Hepatocyte (in vitro differentiated cells): ENCODE measurements at regions not wholly inside any gene's neighbourhood (a gene's known extent, or its start where the extent isn't known, plus 50 kb on each side); places are given as distances from the start of the nearest gene placed in this dataset.

ENCODE experiments used
- DNase-seq: peaks from one replicate; pipeline ENCODE4 v3.0.0-alpha.2; 2016; ENCODE audit warnings: low spot score
- H2AFZ ChIP-seq: fragments of 200-600 bp; sonication (generic); 2 replicates; pipeline ENCODE4 v1.6.0; 2016; ENCODE audit warnings: antibody characterized with exemption, mild to moderate bottlenecking
- H3K27ac ChIP-seq: fragments of 200-600 bp; sonication (generic); 2 replicates; pipeline ENCODE4 v1.5.1; 2016; ENCODE audit warnings: mild to moderate bottlenecking
- H3K27me3 ChIP-seq: fragments of 200-600 bp; sonication (generic); 2 replicates; pipeline ENCODE4 v1.6.1; 2016
- H3K36me3 ChIP-seq: fragments of 200-600 bp; sonication (generic); replicated peaks from 2 replicates; pipeline ENCODE4 v1.5.1; 2016; ENCODE audit warnings: low read depth; ENCODE audit not compliant: insufficient read depth
- H3K4me1 ChIP-seq: fragments of 200-600 bp; sonication (generic); 2 replicates; pipeline ENCODE4 v1.5.1; 2016; ENCODE audit warnings: mild to moderate bottlenecking, moderate library complexity; ENCODE audit not compliant: insufficient read depth
- H3K4me2 ChIP-seq: fragments of 200-600 bp; sonication (generic); 2 replicates; pipeline ENCODE4 v1.6.0; 2016
- H3K4me3 ChIP-seq: fragments of 200-600 bp; sonication (generic); 2 replicates; pipeline ENCODE4 v1.5.1; 2016; ENCODE audit warnings: mild to moderate bottlenecking
- H3K79me2 ChIP-seq: fragments of 200-600 bp; sonication (generic); 2 replicates; pipeline ENCODE4 v1.6.0; 2017; ENCODE audit warnings: mild to moderate bottlenecking
- H3K9me2 ChIP-seq: fragments of 200-600 bp; sonication (generic); replicated peaks from 2 replicates; pipeline ENCODE4 v1.6.0; 2017; ENCODE audit warnings: mild to moderate bottlenecking; ENCODE audit not compliant: insufficient read depth
- H3K9me3 ChIP-seq: fragments of 200-600 bp; sonication (generic); 2 replicates; pipeline ENCODE4 v1.5.1; 2016; ENCODE audit warnings: low read depth, mild to moderate bottlenecking
- H4K20me1 ChIP-seq: fragments of 200-600 bp; sonication (generic); 2 replicates; pipeline ENCODE4 v1.6.0; 2016; ENCODE audit warnings: mild to moderate bottlenecking; ENCODE audit not compliant: insufficient read depth, poor library complexity, severe bottlenecking
- CTCF ChIP-seq: fragments of 200-600 bp; sonication (generic); IDR thresholded peaks from 2 replicates; pipeline ENCODE4 v1.5.1; 2016; ENCODE audit warnings: antibody characterized with exemption, mild to moderate bottlenecking; ENCODE audit not compliant: poor library complexity
- EZH2 ChIP-seq: fragments of 200-600 bp; sonication (generic); IDR thresholded peaks from 2 replicates; pipeline ENCODE4 v1.6.1; 2016; ENCODE audit warnings: antibody characterized with exemption, mild to moderate bottlenecking, borderline replicate concordance
- EZH2phosphoT487 ChIP-seq: fragments of 200-600 bp; sonication (generic); IDR thresholded peaks from one replicate; pipeline ENCODE4 v1.6.1; 2018; ENCODE audit warnings: antibody characterized with exemption, mild to moderate bottlenecking, low read depth, moderate library complexity; ENCODE audit not compliant: unreplicated experiment, severe bottlenecking
- WGBS: methylation state at CpG from one replicate; pipeline ENCODE4 v1.1.6; 2016; ENCODE audit warnings: low lambda C conversion rate; ENCODE audit errors: missing lambda C conversion rate; 5-methylcytosine and 5-hydroxymethylcytosine counted together

- no peaks in the 10 kb centered on the region for H3K9me2 ChIP-seq
- no peaks in the 10 kb centered on the region for H3K9me3 ChIP-seq
- H3K27me3 ChIP-seq = no peaks in the 10 kb centered on the region
- H2AFZ ChIP-seq = no peak overlapping the region
- H4K20me1 ChIP-seq = no peaks in the 10 kb centered on the region
- H3K36me3 ChIP-seq = no peaks in the 10 kb centered on the region
- DNase-seq = no peak
- no peak overlapping the region for H3K4me2 ChIP-seq
- WGBS = 92% methylated on average over 11 of the region's 11 CpGs
- no peak for TF ChIP-seq CTCF
- no peak for TF ChIP-seq EZH2
- TF ChIP-seq EZH2phosphoT487 = no peak
- no peaks in the 10 kb centered on the region for H3K79me2 ChIP-seq
- no peaks in the 10 kb centered on the region for H3K4me1 ChIP-seq
- H3K27ac ChIP-seq = no peak overlapping the region
- H3K4me3 ChIP-seq = no peak overlapping the region
Observed at GRCh38 chr6:148211777-148212324, 130.8 kb upstream of the SASH1 start.

GRCh38 chr6:148212366-148212765, 130.3 kb upstream of the SASH1 start:
- TF ChIP-seq CTCF = no peak
- TF ChIP-seq EZH2phosphoT487 = no peak
- no peak overlapping the region for H2AFZ ChIP-seq
- H3K27ac ChIP-seq = no peak overlapping the region
- no peaks in the 10 kb centered on the region for H4K20me1 ChIP-seq
- DNase-seq = no peak
- no peaks in the 10 kb centered on the region for H3K4me1 ChIP-seq
- WGBS = 79% methylated on average over 3 of the region's 3 CpGs
- H3K79me2 ChIP-seq = no peaks in the 10 kb centered on the region
- no peak overlapping the region for H3K4me3 ChIP-seq
- no peaks in the 10 kb centered on the region for H3K36me3 ChIP-seq
- H3K9me3 ChIP-seq = no peaks in the 10 kb centered on the region
- no peaks in the 10 kb centered on the region for H3K9me2 ChIP-seq
- H3K27me3 ChIP-seq = no peaks in the 10 kb centered on the region
- no peak overlapping the region for H3K4me2 ChIP-seq

- H2AFZ ChIP-seq = no peak overlapping the region
- H3K36me3 ChIP-seq = no peaks in the 10 kb centered on the region
- H3K4me3 ChIP-seq = no peak overlapping the region
- H4K20me1 ChIP-seq = no peaks in the 10 kb centered on the region
- H3K27ac ChIP-seq = no peak overlapping the region
- no peaks in the 10 kb centered on the region for H3K4me1 ChIP-seq
- H3K4me2 ChIP-seq = no peak overlapping the region
- no peaks in the 10 kb centered on the region for H3K27me3 ChIP-seq
- H3K9me2 ChIP-seq = no peaks in the 10 kb centered on the region
- WGBS = 80% methylated on average over 3 of the region's 3 CpGs
- TF ChIP-seq EZH2 (no peak), EZH2phosphoT487 (no peak), CTCF (no peak)
- no peak for DNase-seq
- no peaks in the 10 kb centered on the region for H3K79me2 ChIP-seq
- no peaks in the 10 kb centered on the region for H3K9me3 ChIP-seq
Observed at GRCh38 chr6:148213366-148213765, 129.3 kb upstream of the SASH1 start.

- H3K4me1 ChIP-seq = no peaks in the 10 kb centered on the region
Observed at GRCh38 chr6:148214667-148215066, 128.0 kb upstream of the SASH1 start.

More at GRCh38 chr6:148214667-148215066, 128.0 kb upstream of the SASH1 start:
- 96% methylated on average over 5 of the region's 5 CpGs for WGBS
- TF ChIP-seq EZH2phosphoT487 (no peak), CTCF (no peak), EZH2 (no peak)
- no peak overlapping the region for H3K4me3 ChIP-seq
- no peak overlapping the region for H2AFZ ChIP-seq
- H3K4me2 ChIP-seq = no peak overlapping the region
- no peaks in the 10 kb centered on the region for H3K27me3 ChIP-seq
- no peaks in the 10 kb centered on the region for H3K36me3 ChIP-seq
- H4K20me1 ChIP-seq = no peaks in the 10 kb centered on the region
- H3K9me3 ChIP-seq = no peaks in the 10 kb centered on the region
- H3K79me2 ChIP-seq = no peaks in the 10 kb centered on the region
- no peak for DNase-seq
- no peaks in the 10 kb centered on the region for H3K9me2 ChIP-seq
- H3K27ac ChIP-seq = no peak overlapping the region
